ENCODE measurements at regions not wholly inside any gene's neighbourhood (a gene's known extent, or its start where the extent isn't known, plus 50 kb on each side); places are given as distances from the start of the nearest gene placed in this dataset.

GRCh38 chr4:104345598-104346242 lies 149.0 kb downstream of the CXXC4 start:
- TF ChIP-seq, protein P1, sequence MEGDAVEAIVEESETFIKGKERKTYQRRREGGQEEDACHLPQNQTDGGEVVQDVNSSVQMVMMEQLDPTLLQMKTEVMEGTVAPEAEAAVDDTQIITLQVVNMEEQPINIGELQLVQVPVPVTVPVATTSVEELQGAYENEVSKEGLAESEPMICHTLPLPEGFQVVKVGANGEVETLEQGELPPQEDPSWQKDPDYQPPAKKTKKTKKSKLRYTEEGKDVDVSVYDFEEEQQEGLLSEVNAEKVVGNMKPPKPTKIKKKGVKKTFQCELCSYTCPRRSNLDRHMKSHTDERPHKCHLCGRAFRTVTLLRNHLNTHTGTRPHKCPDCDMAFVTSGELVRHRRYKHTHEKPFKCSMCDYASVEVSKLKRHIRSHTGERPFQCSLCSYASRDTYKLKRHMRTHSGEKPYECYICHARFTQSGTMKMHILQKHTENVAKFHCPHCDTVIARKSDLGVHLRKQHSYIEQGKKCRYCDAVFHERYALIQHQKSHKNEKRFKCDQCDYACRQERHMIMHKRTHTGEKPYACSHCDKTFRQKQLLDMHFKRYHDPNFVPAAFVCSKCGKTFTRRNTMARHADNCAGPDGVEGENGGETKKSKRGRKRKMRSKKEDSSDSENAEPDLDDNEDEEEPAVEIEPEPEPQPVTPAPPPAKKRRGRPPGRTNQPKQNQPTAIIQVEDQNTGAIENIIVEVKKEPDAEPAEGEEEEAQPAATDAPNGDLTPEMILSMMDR (optimal IDR thresholded peaks at IDR 0.05 in 1 of 3, IDR thresholded peaks at IDR 0.05 in 1 of 3, conservative IDR thresholded peaks at IDR 0.05 in 1 of 3; ENCODE audit: extremely low read depth in 1 of 3, insufficient read depth in 2 of 3, low read length in 3 of 3) = no peak
- TF ChIP-seq EZH2 (IDR thresholded peaks at IDR 0.05; ENCODE audit: low read length) = no peak
